HL-60 (cell line): ENCODE measurements at regions not wholly inside any gene's neighbourhood (a gene's known extent, or its start where the extent isn't known, plus 50 kb on each side); places are given as distances from the start of the nearest gene placed in this dataset.

Experiments
- GABPA ChIP-seq: IDR thresholded peaks from 2 replicates; pipeline ENCODE4 v1.6.1; 2012; ENCODE audit warnings: low read depth
- TF ChIP-seq, protein P1 (sequence below): IDR thresholded peaks from one replicate; pipeline ENCODE4 v1.5.1; 2011; ENCODE audit warnings: low read length, control low read depth, inconsistent platforms; ENCODE audit not compliant: insufficient read depth

DNA sequence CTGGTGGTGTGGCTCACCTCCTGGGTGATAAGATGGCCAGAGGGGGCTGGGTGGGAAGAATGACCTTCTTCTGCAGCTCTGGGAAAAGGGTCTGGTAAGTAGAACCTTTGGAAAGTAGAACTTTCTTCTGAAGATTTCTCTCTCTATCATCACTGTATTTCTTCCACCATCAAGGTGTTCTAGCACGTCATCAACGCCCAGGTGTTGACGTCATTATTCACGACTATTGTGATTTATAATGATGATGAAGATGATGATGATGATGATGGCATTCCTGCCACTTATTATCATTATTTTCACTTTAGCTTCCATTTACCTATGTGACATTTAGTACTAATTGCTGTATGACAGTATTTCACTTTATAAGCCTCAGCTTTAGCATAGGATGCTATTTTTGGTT is 525.6 kb upstream of the ADARB2 start:
- TF ChIP-seq, protein P1, sequence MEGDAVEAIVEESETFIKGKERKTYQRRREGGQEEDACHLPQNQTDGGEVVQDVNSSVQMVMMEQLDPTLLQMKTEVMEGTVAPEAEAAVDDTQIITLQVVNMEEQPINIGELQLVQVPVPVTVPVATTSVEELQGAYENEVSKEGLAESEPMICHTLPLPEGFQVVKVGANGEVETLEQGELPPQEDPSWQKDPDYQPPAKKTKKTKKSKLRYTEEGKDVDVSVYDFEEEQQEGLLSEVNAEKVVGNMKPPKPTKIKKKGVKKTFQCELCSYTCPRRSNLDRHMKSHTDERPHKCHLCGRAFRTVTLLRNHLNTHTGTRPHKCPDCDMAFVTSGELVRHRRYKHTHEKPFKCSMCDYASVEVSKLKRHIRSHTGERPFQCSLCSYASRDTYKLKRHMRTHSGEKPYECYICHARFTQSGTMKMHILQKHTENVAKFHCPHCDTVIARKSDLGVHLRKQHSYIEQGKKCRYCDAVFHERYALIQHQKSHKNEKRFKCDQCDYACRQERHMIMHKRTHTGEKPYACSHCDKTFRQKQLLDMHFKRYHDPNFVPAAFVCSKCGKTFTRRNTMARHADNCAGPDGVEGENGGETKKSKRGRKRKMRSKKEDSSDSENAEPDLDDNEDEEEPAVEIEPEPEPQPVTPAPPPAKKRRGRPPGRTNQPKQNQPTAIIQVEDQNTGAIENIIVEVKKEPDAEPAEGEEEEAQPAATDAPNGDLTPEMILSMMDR = no peak
- TF ChIP-seq GABPA = no peak
